ENCODE measurements at regions not wholly inside any gene's neighbourhood (a gene's known extent, or its start where the extent isn't known, plus 50 kb on each side); places are given as distances from the start of the nearest gene placed in this dataset.

DNA sequence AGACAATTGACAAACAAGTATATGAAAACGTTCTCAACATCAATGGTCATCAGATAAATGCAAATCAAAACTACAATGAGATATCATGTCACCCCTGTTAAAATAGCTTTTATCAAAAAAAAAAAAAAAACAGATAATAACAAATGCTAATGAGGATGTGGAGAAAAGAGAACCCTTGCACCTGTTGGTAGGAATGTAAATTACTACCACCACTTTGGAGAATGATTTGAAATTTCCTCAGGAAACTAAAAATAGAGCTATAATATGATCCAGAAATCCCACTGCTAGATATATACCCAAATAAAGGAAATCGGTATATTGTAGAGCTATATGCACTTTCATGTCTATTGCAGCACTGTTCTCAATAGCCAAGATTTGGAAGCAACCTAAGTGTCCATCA, 470.6 kb upstream of the FSTL5 start:
- no peaks in the 10 kb centered on the region for H3K27me3 ChIP-seq
- DNase-seq = no peak
- intact Hi-C loops (cut with DNase I; ENCODE audit: low total_unique reads) = no loop called here
- H3K4me3 ChIP-seq = no peak overlapping the region
- H3K9me3 ChIP-seq = no peaks in the 10 kb centered on the region
- H3K4me1 ChIP-seq = no peaks in the 10 kb centered on the region
- TF ChIP-seq, protein P1, sequence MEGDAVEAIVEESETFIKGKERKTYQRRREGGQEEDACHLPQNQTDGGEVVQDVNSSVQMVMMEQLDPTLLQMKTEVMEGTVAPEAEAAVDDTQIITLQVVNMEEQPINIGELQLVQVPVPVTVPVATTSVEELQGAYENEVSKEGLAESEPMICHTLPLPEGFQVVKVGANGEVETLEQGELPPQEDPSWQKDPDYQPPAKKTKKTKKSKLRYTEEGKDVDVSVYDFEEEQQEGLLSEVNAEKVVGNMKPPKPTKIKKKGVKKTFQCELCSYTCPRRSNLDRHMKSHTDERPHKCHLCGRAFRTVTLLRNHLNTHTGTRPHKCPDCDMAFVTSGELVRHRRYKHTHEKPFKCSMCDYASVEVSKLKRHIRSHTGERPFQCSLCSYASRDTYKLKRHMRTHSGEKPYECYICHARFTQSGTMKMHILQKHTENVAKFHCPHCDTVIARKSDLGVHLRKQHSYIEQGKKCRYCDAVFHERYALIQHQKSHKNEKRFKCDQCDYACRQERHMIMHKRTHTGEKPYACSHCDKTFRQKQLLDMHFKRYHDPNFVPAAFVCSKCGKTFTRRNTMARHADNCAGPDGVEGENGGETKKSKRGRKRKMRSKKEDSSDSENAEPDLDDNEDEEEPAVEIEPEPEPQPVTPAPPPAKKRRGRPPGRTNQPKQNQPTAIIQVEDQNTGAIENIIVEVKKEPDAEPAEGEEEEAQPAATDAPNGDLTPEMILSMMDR (IDR thresholded peaks at IDR 0.05) = no peak
- H3K36me3 ChIP-seq = no peaks in the 10 kb centered on the region
- no peak overlapping the region for H3K27ac ChIP-seq

DNA sequence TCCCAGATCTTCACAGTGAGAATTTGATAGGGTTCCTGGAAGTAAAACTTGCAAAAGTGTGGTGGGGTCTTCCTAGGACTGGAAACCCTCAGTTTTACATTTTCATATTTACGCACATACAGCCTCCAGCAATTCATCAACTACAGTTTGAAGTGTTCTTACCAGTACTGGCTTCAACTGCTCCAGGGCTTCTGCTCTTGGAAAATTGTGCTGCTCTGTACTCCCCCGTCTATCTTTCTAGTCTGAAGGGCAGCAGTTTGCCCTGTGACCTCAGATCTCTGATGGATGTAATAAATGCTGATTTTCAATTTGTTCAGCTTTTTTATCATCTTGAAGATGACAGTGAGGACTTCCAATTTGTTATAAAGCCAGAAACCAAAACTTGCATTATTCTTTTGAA, 458.9 kb upstream of the FSTL5 start:
- H3K9me3 ChIP-seq = no peaks in the 10 kb centered on the region
- no peaks in the 10 kb centered on the region for H3K4me1 ChIP-seq
- no peaks in the 10 kb centered on the region for H3K36me3 ChIP-seq
- no peak overlapping the region for H3K4me3 ChIP-seq
- intact Hi-C loops (cut with DNase I; ENCODE audit: low total_unique reads) = no loop called here
- no peak for DNase-seq
- no peak overlapping the region for H3K27ac ChIP-seq
- no peak for TF ChIP-seq POLR2A (IDR thresholded peaks at IDR 0.05)
- TF ChIP-seq, protein P1 (IDR thresholded peaks at IDR 0.05) = no peak
- no peaks in the 10 kb centered on the region for H3K27me3 ChIP-seq

DNA sequence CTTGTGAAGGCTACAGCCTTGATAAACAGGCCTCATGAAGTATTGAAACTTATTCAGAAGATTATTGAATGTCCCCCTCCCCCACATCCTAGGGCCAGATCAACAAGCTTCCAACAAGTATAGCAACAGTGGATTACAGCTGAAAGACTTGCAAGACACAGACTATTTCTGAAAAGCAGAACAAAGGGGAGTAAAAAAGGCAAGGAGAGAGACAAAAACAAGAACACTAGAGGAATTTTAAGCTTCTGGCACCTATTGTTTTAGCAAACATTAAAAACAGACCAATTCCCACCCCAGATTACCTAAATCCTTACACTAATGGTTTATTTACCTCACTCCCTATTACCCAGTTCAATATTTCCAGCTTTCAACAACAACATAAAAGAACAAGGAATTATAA, 446.3 kb upstream of the FSTL5 start:
- intact Hi-C loops (cut with DNase I; ENCODE audit: low total_unique reads) = no loop called here
- no peaks in the 10 kb centered on the region for H3K36me3 ChIP-seq
- no peaks in the 10 kb centered on the region for H3K27me3 ChIP-seq
- no peak overlapping the region for H3K27ac ChIP-seq
- H3K4me3 ChIP-seq = no peak overlapping the region
- no peak for TF ChIP-seq POLR2A (IDR thresholded peaks at IDR 0.05)
- TF ChIP-seq, protein P1 (IDR thresholded peaks at IDR 0.05) = no peak
- DNase-seq = no peak
- no peaks in the 10 kb centered on the region for H3K9me3 ChIP-seq
- no peaks in the 10 kb centered on the region for H3K4me1 ChIP-seq

DNA sequence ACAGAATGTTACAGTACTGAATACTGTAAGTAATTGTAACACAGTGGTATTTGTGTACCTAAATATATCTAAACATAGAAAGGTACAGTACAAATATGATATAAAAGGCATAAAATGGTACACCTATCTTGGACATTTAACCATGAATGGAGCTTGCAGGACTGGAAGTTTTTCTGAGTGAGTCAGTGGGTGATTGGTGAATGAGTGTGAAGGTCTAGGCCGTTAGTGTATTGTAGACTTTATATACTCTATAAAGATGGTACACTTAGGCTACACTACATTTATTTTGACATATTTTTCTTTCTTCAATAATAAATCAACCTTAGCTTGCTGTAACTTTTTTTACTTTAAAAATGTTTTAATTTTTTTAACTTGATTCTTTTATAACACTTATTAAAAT, 422.5 kb upstream of the FSTL5 start:
- TF ChIP-seq, protein P1 (IDR thresholded peaks at IDR 0.05) = no peak
- no peak for TF ChIP-seq POLR2A (IDR thresholded peaks at IDR 0.05)
- no peaks in the 10 kb centered on the region for H3K4me1 ChIP-seq
- no peaks in the 10 kb centered on the region for H3K36me3 ChIP-seq
- intact Hi-C loops (cut with DNase I; ENCODE audit: low total_unique reads) = no loop called here
- no peaks in the 10 kb centered on the region for H3K9me3 ChIP-seq
- no peak overlapping the region for H3K27ac ChIP-seq
- DNase-seq = no peak
- no peaks in the 10 kb centered on the region for H3K27me3 ChIP-seq
- H3K4me3 ChIP-seq = no peak overlapping the region

DNA sequence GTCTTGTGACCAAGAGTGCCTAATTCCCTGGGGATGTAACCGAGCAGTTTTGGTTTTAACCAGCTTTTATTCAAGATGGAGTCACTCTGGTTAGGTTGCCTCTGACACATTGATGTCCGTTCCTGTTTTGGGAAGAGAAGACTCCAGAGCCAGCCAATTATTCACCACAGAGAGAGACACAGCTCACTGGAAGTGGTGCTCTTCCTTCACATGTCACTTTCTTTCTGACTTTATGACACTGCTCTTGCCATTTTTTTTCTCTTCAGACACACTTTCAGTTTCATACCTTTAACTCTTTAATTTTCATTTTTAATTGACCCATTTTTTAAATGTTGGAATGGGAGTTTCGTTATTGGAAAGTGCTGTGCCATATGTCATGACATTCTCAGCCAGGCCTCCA, 418.4 kb upstream of the FSTL5 start:
- H3K27me3 ChIP-seq = no peaks in the 10 kb centered on the region

More for the DNA sequence above, 418.4 kb upstream of the FSTL5 start:
- DNase-seq = no peak
- Histone ChIP-seq H3K4me1 (no peaks in the 10 kb centered on the region), H3K36me3 (no peaks in the 10 kb centered on the region), H3K27ac (no peak overlapping the region), H3K4me3 (no peak overlapping the region), H3K9me3 (no peaks in the 10 kb centered on the region)
- TF ChIP-seq POLR2A (IDR thresholded peaks at IDR 0.05) = no peak
- TF ChIP-seq, protein P1 (IDR thresholded peaks at IDR 0.05) = no peak
- intact Hi-C loops (cut with DNase I; ENCODE audit: low total_unique reads) = no loop called here

Data from uterus (tissue), 3 donors.